Inflammatory macrophage treated with lipopolysaccharide for 1 hour (primary cell): ENCODE measurements at regions not wholly inside any gene's neighbourhood (a gene's known extent, or its start where the extent isn't known, plus 50 kb on each side); places are given as distances from the start of the nearest gene placed in this dataset.
A peak's percentile ranks its signal among the peaks of the same experiment; 100 is the strongest.
"Not testable (repeated sequence)": the region's sequence is repeated elsewhere in the genome, so short reads cannot be mapped to it uniquely, and the experiment has no call there.

Experiments
- DNase-seq, 2 donors: peaks; one replicate each; pipeline ENCODE4 v3.0.0-alpha.2; 2020 to 2022

DNA sequence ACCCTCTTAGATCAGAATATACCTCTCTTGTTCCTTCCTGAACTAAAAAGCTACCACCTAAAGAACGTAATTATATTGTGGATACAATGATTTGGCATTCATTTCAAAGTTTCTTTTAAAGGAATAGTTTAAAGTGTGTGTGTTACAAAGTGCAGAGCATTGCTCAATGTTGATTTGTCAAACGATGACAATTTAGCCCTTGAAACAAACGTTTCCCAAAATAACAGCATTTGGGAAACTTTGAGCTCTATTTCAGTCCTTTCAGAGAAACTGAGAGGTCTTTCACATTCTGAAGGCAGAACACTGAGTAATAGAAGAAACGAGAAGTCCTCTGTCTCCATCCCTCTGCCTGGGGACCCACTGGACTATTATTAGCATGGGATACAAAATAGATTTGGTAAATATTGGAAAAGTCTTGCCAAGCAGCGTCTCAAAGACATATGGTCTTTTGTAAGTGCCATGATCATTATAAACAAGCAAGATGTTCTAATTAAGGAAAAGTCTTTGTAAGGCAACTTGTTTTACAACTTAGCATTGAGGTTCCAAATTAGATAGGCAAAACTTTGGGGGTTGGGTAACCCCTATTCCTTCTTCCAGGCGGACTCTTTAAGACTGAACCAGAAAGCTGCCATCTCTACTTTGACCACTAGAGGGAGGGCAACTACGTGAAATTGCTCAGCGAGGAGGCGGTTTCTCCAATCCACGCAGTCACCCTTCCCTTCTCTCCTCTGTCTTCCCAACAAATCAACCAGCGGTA is 208.8 kb downstream of the RNF144B start:
- DNase-seq: peak; percentile 39 to 85

DNA sequence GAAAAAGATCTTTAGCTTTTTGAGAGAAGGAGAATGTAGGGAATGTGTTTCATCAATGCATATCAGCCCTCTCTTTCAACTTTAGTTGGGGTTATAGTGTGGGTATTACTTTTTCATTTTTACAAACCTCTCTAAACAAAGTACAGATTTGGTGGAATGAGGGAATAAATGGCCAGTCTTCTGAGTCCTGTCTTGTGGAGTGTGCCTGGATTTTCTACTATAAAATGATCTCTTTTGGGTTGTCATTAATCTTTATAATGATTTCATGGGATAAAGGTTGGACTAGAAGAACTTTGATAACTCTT is 209.3 kb downstream of the RNF144B start:
- DNase-seq: no peak

DNA sequence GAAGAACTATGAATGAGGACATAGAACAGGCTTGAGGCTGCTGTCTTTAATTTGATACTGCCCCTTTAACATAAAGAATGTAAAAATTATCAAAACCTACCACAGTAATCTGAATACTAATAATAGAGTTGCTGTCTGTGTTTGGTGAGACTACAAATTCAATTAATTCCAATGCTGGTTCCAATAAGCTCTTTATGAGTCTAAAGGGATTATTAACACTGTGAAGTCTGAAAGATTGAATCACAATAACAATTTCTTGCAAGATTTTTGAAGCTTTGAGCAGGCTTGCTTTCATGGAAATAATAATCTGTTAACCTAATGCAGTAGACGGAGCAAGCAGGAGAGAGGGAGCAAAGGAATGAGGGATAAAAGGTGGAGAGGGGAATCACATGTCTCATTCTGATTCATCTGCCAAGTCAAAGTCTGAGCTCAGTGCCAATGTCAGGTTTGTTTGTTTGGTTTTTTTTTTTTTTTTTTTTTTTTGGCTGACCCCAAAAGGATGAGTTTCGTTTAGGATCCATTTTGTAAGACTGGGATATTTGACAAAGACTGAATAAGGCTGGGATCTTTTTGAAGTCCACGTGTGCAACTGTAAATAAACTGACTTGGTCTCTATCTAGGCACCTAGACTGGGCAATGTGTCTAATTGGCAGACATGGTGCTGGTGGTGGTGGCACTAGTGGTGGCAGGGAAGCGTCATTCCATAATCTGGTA is 211.6 kb downstream of the RNF144B start:
- no peak for DNase-seq

- no peak for DNase-seq
Observed at GRCh38 chr6:18600255-18600654, 213.1 kb downstream of the RNF144B start.

- DNase-seq: no peak
Observed at GRCh38 chr6:18601516-18602020, 214.4 kb downstream of the RNF144B start.

GRCh38 chr6:18602931-18603330 is 215.8 kb downstream of the RNF144B start:
- DNase-seq: no peak

DNA sequence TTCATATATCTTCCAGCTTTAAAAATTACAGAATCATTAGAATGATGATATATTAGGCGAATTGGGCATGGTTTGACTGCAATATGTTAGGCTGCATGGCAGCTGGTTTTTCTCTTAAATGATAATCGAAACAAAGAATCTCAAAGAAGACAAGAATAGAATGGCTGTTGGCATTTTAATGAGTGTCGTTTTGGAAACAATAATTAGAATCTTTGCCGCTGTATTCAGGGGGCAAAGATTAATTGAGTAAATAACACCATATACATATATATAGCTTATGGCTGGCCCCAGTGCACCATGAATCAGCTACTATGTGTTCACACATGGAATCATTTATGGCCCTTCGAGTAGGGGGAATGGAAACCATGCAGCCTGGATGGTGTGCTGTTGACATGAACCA is 216.2 kb downstream of the RNF144B start:
- no peak for DNase-seq

GRCh38 chr6:18605841-18606240 is 218.7 kb downstream of the RNF144B start:
- DNase-seq: no peak

GRCh38 chr6:18609715-18610114 is 222.6 kb downstream of the RNF144B start:
- DNase-seq: no peak

GRCh38 chr6:18613319-18613925 is 226.3 kb downstream of the RNF144B start:
- no peak for DNase-seq

DNA sequence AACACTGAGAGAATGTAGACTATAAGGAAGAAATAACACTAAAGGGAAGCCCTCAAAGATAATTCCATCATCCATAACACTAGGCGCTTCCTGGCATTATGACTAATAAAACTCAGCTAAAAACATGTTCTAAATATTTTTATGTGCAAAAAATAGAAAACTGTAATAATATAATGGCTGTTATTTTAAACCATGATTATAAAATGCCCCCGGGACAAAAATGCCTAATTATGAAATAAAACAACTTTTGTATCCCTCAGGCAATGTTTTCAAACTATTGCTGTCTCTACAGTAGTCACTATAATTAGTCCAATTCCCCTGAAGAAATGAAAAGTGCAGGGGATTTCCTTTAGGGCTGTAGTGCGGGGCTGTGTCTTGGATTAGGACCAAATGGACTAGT is 242.4 kb downstream of the RNF144B start:
- no peak for DNase-seq

DNA sequence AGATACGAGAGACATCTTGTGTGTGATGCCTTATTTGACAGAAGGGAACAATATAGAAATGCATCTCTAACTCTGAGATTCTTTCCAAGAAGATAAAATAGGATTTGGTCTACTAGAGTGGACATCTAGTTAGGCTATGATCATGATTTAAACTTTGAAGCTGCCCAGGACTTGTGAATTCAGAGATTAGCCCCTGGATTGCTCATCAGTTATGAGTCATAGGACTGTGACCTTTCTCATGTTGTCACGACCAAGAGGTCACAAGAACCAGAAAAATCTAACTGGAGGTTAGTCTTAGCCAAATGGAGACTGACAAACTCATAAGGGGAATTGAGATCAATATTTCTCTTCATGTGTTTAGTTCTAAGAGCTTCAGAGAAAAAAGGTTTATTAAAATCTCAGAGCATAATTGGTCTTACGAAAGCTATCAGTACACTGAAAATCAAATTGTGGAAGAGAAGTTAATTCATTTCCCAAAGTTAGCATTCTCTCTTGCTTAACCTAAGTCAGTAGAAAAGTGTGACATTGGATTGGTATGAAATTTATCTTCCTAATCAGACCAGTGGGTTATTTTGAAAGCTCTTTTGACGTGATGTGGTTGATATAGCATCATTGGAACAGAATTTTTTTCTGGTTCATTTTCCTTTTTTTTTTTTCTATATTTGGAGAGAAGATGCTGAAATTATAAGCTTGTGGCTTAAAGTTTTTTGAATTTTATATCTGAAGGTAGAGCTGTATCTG is 245.7 kb downstream of the RNF144B start:
- DNase-seq: no peak

GRCh38 chr6:18634912-18635311 is 247.8 kb downstream of the RNF144B start:
- no peak for DNase-seq

GRCh38 chr6:18640134-18640533 is 253.0 kb downstream of the RNF144B start:
- DNase-seq: no peak

- DNase-seq: no peak
Observed at GRCh38 chr6:18640754-18641153, 253.6 kb downstream of the RNF144B start.

DNA sequence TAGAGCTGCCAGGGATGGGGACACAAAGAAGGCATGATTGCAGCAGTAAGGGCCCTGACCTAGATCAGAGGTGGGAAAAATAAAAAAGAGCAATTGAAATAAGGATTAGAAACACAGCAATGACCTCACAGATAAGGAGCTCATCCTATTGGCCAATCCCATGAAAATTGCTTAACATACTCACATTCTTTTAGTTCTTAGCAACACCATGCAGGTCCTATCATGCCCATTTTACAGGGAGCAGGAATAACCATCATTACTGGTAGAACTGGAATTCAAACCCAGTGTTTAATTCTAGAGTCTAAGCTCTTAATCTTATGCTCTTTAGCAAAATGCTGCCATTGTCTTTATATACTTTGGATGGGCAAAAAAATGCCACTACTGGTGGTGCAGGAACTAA is 267.7 kb downstream of the RNF144B start:
- no peak for DNase-seq

DNA sequence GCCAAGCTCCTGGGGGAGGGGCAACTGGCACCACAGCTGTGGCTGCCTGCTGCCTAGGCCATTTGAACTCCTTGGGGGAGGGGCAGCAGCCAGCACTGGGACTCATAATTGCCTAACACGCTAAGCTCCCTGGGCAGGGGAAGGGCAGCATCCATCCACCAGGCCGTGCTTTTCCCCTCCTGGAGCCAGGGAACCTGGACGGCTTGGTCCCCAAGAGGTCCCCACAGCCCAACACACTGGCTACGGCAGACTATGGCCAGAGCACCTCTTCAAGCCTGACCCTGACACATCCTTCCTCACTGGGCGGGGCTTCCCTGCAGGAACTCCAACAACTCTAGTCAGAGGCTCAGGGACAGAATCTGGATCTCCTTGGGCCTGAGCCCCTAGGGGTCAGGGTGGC is 269.4 kb downstream of the RNF144B start:
- DNase-seq: no peak

DNA sequence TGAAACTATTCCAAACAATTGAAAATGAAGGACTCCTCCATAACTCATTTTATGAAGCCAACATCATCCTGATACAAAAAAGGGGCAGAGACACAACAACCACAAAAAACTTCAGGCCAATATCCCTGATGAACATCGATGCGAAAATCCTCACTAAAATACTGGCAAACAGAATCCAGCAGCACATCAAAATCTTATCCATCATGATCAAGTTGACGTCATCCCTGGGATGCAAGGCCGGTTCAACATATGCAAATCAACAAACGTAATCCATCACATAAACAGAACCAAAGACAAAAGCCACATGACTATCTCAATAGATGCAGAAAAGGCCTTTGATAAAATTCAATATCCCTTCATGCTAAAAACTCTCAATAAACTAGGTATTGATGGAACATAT is 272.8 kb downstream of the RNF144B start:
- not testable (repeated sequence) for DNase-seq

DNA sequence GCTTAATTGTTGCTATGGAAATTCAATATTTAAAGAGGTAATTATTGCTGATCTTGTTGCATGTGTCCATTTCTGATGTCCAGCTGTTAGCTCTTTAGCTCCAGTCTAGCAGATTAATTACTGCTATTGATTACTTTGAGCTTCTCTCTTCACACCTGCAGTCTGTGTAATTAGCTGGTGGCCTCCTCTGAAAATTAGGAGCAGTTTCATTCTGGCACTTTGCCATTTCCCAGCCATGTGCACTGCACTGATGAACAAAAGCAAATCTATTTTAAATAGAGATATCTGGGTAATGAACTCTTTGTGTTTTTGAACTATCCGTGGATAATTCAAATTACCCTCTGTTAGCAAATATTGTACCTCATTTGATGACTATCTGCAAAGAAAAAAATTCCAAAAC is 275.9 kb downstream of the RNF144B start:
- no peak for DNase-seq

GRCh38 chr6:18664401-18664800 is 277.3 kb downstream of the RNF144B start:
- DNase-seq: no peak

- no peak for DNase-seq
Observed at GRCh38 chr6:18667612-18668011, 280.5 kb downstream of the RNF144B start.

DNA sequence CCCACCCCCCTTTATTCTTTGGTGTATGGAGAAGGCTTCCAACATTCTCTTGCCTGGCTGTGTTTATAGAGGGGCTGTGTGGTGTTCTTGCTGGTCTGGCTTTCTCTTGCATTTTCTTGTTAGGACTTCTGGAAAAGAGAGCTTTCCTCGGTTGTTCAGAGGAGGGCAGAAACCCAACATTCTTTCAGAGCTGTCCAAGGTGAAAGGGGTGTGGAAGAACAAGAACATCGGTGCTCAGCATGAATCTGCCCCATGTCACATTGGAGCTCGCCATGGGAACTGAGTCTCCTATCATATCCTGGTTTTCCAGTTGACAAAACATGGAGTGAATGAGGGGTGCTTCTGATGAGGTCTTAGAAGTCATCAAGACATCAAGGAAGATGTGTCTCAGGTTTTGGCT is 281.8 kb downstream of the RNF144B start:
- no peak for DNase-seq

- no peak for DNase-seq
Observed at GRCh38 chr6:18672852-18673251, 285.7 kb downstream of the RNF144B start.
